H9 (cell line): ENCODE measurements at regions not wholly inside any gene's neighbourhood (a gene's known extent, or its start where the extent isn't known, plus 50 kb on each side); places are given as distances from the start of the nearest gene placed in this dataset.

Experiments used
- DNase-seq: peaks from one replicate; pipeline ENCODE4 v3.0.0-alpha.2; 2017
- H2AFZ ChIP-seq: one replicate; pipeline ENCODE4 v1.6.1; 2013; ENCODE audit warnings: mild to moderate bottlenecking, low read length, control low read depth, moderate library complexity
- H2AK5ac ChIP-seq: 2 replicates; pipeline ENCODE4 v1.6.1; 2013; ENCODE audit warnings: low read length, control low read depth, mixed read lengths; ENCODE audit not compliant: insufficient read length
- H2BK120ac ChIP-seq: one replicate; pipeline ENCODE4 v1.6.1; 2013; ENCODE audit warnings: low read depth, mild to moderate bottlenecking, low read length, control low read depth, inconsistent platforms; ENCODE audit not compliant: poor library complexity, severe bottlenecking
- H2BK12ac ChIP-seq: 2 replicates; pipeline ENCODE4 v1.6.1; 2013; ENCODE audit warnings: low read length, control low read depth, mixed read lengths, low read depth; ENCODE audit not compliant: insufficient read length
- H2BK15ac ChIP-seq: 2 replicates; pipeline ENCODE4 v1.6.1; 2013; ENCODE audit warnings: low read depth, low read length, control low read depth
- H2BK20ac ChIP-seq: one replicate; pipeline ENCODE4 v1.6.1; 2013; ENCODE audit warnings: low read depth, mild to moderate bottlenecking, low read length, control low read depth, inconsistent platforms; ENCODE audit not compliant: poor library complexity, severe bottlenecking
- H2BK5ac ChIP-seq: 2 replicates; pipeline ENCODE4 v1.6.1; 2013; ENCODE audit warnings: low read length, control low read depth, mixed read lengths; ENCODE audit not compliant: insufficient read length
- H3K14ac ChIP-seq: 2 replicates; pipeline ENCODE4 v1.6.1; 2013; ENCODE audit warnings: low read length, control low read depth; ENCODE audit not compliant: insufficient read depth
- H3K18ac ChIP-seq: 2 replicates; pipeline ENCODE4 v1.6.1; 2013; ENCODE audit warnings: low read depth, mild to moderate bottlenecking, mixed read lengths, low read length, control low read depth; ENCODE audit not compliant: insufficient read length
- H3K23ac ChIP-seq: 2 replicates; pipeline ENCODE4 v1.6.1; 2013; ENCODE audit warnings: low read length, control low read depth, mixed read lengths, low read depth; ENCODE audit not compliant: insufficient read length
- H3K23me2 ChIP-seq: 2 replicates; pipeline ENCODE4 v1.6.1; 2013; ENCODE audit warnings: low read depth, mild to moderate bottlenecking, mixed read lengths, low read length, control low read depth; ENCODE audit not compliant: insufficient read length, poor library complexity, severe bottlenecking
- H3K27ac ChIP-seq: 2 replicates; pipeline ENCODE4 v1.5.1; 2013; ENCODE audit warnings: low read length, control low read depth, mixed read lengths, low read depth; ENCODE audit not compliant: insufficient read length
- H3K27me3 ChIP-seq: 2 replicates; pipeline ENCODE4 v1.6.1; 2013; ENCODE audit warnings: low read length, control low read depth, inconsistent platforms; ENCODE audit not compliant: insufficient read depth
- H3K4ac ChIP-seq: 2 replicates; pipeline ENCODE4 v1.6.1; 2013; ENCODE audit warnings: low read depth, mild to moderate bottlenecking, control low read depth, inconsistent platforms, low read length, moderate library complexity
- H3K4me1 ChIP-seq: 2 replicates; pipeline ENCODE4 v1.6.1; 2013; ENCODE audit warnings: low read length, control low read depth, inconsistent platforms; ENCODE audit not compliant: insufficient read depth
- H3K4me2 ChIP-seq: 2 replicates; pipeline ENCODE4 v1.6.1; 2013; ENCODE audit warnings: low read length, control low read depth, mixed read lengths; ENCODE audit not compliant: insufficient read length, insufficient read depth
- H3K56ac ChIP-seq: 2 replicates; pipeline ENCODE4 v1.6.1; 2013; ENCODE audit warnings: low read depth, mild to moderate bottlenecking, mixed read lengths, low read length, control low read depth; ENCODE audit not compliant: insufficient read length
- H3K79me1 ChIP-seq: 2 replicates; pipeline ENCODE4 v1.6.1; 2013; ENCODE audit warnings: low read depth, mild to moderate bottlenecking, moderate library complexity, low read length, control low read depth, inconsistent platforms; ENCODE audit not compliant: insufficient read depth, poor library complexity, severe bottlenecking
- H3K79me2 ChIP-seq: 2 replicates; pipeline ENCODE4 v1.6.1; 2013; ENCODE audit warnings: low read length, control low read depth, inconsistent platforms; ENCODE audit not compliant: insufficient read depth
- H3K9ac ChIP-seq: 2 replicates; pipeline ENCODE4 v1.6.1; 2013; ENCODE audit warnings: low read length, control low read depth, mixed read lengths; ENCODE audit not compliant: insufficient read length; ENCODE audit errors: extremely low read depth
- H3K9me3 ChIP-seq: one replicate; pipeline ENCODE4 v1.6.1; 2013; ENCODE audit warnings: low read depth, low read length, inconsistent platforms; ENCODE audit not compliant: control insufficient read depth
- H3T11ph ChIP-seq: one replicate; pipeline ENCODE4 v1.6.1; 2013; ENCODE audit warnings: mild to moderate bottlenecking, low read length, control low read depth, inconsistent platforms
- H4K20me1 ChIP-seq: one replicate; pipeline ENCODE4 v1.6.1; 2013; ENCODE audit not compliant: control insufficient read depth, insufficient read length, insufficient read depth
- H4K5ac ChIP-seq: 2 replicates; pipeline ENCODE4 v1.6.1; 2013; ENCODE audit warnings: low read depth, mild to moderate bottlenecking, mixed read lengths, low read length, control low read depth; ENCODE audit not compliant: insufficient read length
- H4K8ac ChIP-seq: replicated peaks from 2 replicates; pipeline ENCODE4 v1.6.1; 2013; ENCODE audit warnings: low read length, control low read depth, mixed read lengths, low read depth; ENCODE audit not compliant: insufficient read length
- H4K91ac ChIP-seq: 2 replicates; pipeline ENCODE4 v1.6.1; 2013; ENCODE audit warnings: low read depth, mild to moderate bottlenecking, moderate library complexity, mixed read lengths, low read length, control low read depth; ENCODE audit not compliant: insufficient read length
- H3K27ac Mint-ChIP-seq, 3 experiments: 2 replicates in 2 of 3; 3 replicates in 1 of 3; pipeline ENCODE4 v1.8.0; 2020 to 2021; ENCODE audit warnings: mixed read lengths in 3 of 3, mild to moderate bottlenecking in 1 of 3, moderate library complexity in 1 of 3
- H3K27me3 Mint-ChIP-seq: 2 replicates; pipeline ENCODE4 v1.8.0; 2021; ENCODE audit warnings: low read depth, mild to moderate bottlenecking, moderate library complexity, mixed read lengths
- H3K36me3 Mint-ChIP-seq, 3 experiments: 2 replicates in 2 of 3; 3 replicates in 1 of 3; pipeline ENCODE4 v1.8.0; 2020 to 2021; ENCODE audit warnings: low read depth in 3 of 3, mixed read lengths in 3 of 3; ENCODE audit not compliant: insufficient read depth in 1 of 3
- H3K4me1 Mint-ChIP-seq, 2 experiments: 2 replicates each; pipeline ENCODE4 v1.8.0; 2020; ENCODE audit warnings: mixed read lengths in 2 of 2
- H3K4me3 Mint-ChIP-seq, 2 experiments: 2 replicates in 1 of 2; 3 replicates in 1 of 2; pipeline ENCODE4 v1.8.0; 2020 to 2021; ENCODE audit warnings: mild to moderate bottlenecking in 2 of 2, mixed read lengths in 2 of 2, moderate library complexity in 1 of 2
- H3K9me3 Mint-ChIP-seq, 2 experiments: 2 replicates in 1 of 2; 3 replicates in 1 of 2; pipeline ENCODE4 v1.8.0; 2020; ENCODE audit warnings: mild to moderate bottlenecking in 2 of 2, mixed read lengths in 2 of 2, moderate library complexity in 1 of 2
- CTCF ChIP-seq: fragments of 200-600 bp; sonication (generic); conservative IDR thresholded peaks from 3 replicates; pipeline ENCODE4 v1.8.0; 2021; ENCODE audit warnings: antibody characterized with exemption, mild to moderate bottlenecking
- WGBS: extraction: QIAGEN DNeasy Blood & Tissue Kit; methylation state at CpG from one replicate; pipeline ENCODE4 v1.1.7; 2013; ENCODE audit warnings: missing lambda C conversion rate, low lambda C conversion rate, mixed read lengths; ENCODE audit not compliant: insufficient read length; ENCODE audit errors: extremely low coverage; 5-methylcytosine and 5-hydroxymethylcytosine counted together

- no peaks in the 10 kb centered on the region for H3K79me2 ChIP-seq
- H3K9ac ChIP-seq: no peak overlapping the region
- no peaks in the 10 kb centered on the region for H3K23me2 ChIP-seq
- H2BK5ac ChIP-seq: no peak overlapping the region
- no peaks in the 10 kb centered on the region for H4K20me1 ChIP-seq
- H3K4me1 ChIP-seq: peaks cover 4% of the 10 kb centered on the region; the same call in 1 of the 2 replicates
- no peak overlapping the region for H3K18ac ChIP-seq
- no peak overlapping the region for H3K4me2 ChIP-seq
- H3K56ac ChIP-seq: no peak overlapping the region
- no peak overlapping the region for H2AFZ ChIP-seq
- H4K8ac ChIP-seq: no peak overlapping the region
- peak overlapping the region in 2 of 3 experiments; percentile 73 to 99; a peak in 5 of 7 replicates for H3K27ac Mint-ChIP-seq
- H3K23ac ChIP-seq: no peak overlapping the region
- no peak for DNase-seq
- H2BK15ac ChIP-seq: no peak overlapping the region
- no peak overlapping the region for H3K4ac ChIP-seq
- H3K79me1 ChIP-seq: no peaks in the 10 kb centered on the region
- H2BK120ac ChIP-seq: no peak overlapping the region
- peaks cover 3 to 8% of the 10 kb centered on the region in 2 experiments for H3K9me3 Mint-ChIP-seq
- no peak overlapping the region for H4K5ac ChIP-seq
- H3K36me3 Mint-ChIP-seq: peaks cover 0 to 10% (median 6%) of the 10 kb centered on the region in 3 experiments; a peak in 4 of 7 replicates
- H2AK5ac ChIP-seq: no peak overlapping the region
- H3T11ph ChIP-seq: no peak overlapping the region
- no CpG with 5 or more reads among the region's 2 CpGs for WGBS
- peaks cover 14 to 17% of the 10 kb centered on the region in 2 experiments for H3K4me1 Mint-ChIP-seq
- no peak overlapping the region for H3K27ac ChIP-seq
- no peaks in the 10 kb centered on the region for H3K27me3 ChIP-seq
- no peak for TF ChIP-seq CTCF
- no peak overlapping the region for H2BK12ac ChIP-seq
- no peak overlapping the region for H2BK20ac ChIP-seq
- H3K4me3 Mint-ChIP-seq: no peak overlapping the region
- no peaks in the 10 kb centered on the region for H3K9me3 ChIP-seq
- H4K91ac ChIP-seq: no peak overlapping the region
- H3K14ac ChIP-seq: no peak overlapping the region
- H3K27me3 Mint-ChIP-seq: no peaks in the 10 kb centered on the region
Measured at GRCh38 chr14:83707056-83707455, 1822.9 kb upstream of the FLRT2 start.
